ENCODE measurements at regions not wholly inside any gene's neighbourhood (a gene's known extent, or its start where the extent isn't known, plus 50 kb on each side); places are given as distances from the start of the nearest gene placed in this dataset.
"Not testable (repeated sequence)": the region's sequence is repeated elsewhere in the genome, so short reads cannot be mapped to it uniquely, and the experiment has no call there.

GRCh38 chr4:114043116-114043515 lies 63.7 kb upstream of the ARSJ start:
- Histone ChIP-seq H3K27ac (ENCODE audit: low read length) (no peak overlapping the region), H3K4me1 (ENCODE audit: control insufficient read depth, insufficient read depth, low read length) (peaks cover 3% of the 10 kb centered on the region), H3K9me3 (ENCODE audit: control insufficient read depth, insufficient read depth, low read length) (no peaks in the 10 kb centered on the region), H3K27me3 (ENCODE audit: control insufficient read depth, insufficient read depth, low read length) (no peaks in the 10 kb centered on the region), H3K36me3 (ENCODE audit: control insufficient read depth, insufficient read depth, low read length) (no peaks in the 10 kb centered on the region), H3K4me3 (ENCODE audit: low read length) (no peak overlapping the region)
- ATAC-seq (no peak), DNase-seq (no peak)
- TF ChIP-seq, protein P1, sequence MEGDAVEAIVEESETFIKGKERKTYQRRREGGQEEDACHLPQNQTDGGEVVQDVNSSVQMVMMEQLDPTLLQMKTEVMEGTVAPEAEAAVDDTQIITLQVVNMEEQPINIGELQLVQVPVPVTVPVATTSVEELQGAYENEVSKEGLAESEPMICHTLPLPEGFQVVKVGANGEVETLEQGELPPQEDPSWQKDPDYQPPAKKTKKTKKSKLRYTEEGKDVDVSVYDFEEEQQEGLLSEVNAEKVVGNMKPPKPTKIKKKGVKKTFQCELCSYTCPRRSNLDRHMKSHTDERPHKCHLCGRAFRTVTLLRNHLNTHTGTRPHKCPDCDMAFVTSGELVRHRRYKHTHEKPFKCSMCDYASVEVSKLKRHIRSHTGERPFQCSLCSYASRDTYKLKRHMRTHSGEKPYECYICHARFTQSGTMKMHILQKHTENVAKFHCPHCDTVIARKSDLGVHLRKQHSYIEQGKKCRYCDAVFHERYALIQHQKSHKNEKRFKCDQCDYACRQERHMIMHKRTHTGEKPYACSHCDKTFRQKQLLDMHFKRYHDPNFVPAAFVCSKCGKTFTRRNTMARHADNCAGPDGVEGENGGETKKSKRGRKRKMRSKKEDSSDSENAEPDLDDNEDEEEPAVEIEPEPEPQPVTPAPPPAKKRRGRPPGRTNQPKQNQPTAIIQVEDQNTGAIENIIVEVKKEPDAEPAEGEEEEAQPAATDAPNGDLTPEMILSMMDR (IDR thresholded peaks at IDR 0.05): no peak
- H3K27me3 Mint-ChIP-seq (ENCODE audit: low read depth in 2 of 2): no peaks in the 10 kb centered on the region
- no peak overlapping the region for H3K4me3 Mint-ChIP-seq
- H3K9me3 Mint-ChIP-seq: no peaks in the 10 kb centered on the region
- intact Hi-C loops (cut with micrococcal nuclease): loop anchor here (5.0 kb wide), 1 partner anchor 41 kb away; no protein-coding TSS in a partner anchor
- no peak overlapping the region for H3K27ac Mint-ChIP-seq
- peaks cover 19 to 21% of the 10 kb centered on the region in 2 donors for H3K4me1 Mint-ChIP-seq
- no peaks in the 10 kb centered on the region for H3K36me3 Mint-ChIP-seq

DNA sequence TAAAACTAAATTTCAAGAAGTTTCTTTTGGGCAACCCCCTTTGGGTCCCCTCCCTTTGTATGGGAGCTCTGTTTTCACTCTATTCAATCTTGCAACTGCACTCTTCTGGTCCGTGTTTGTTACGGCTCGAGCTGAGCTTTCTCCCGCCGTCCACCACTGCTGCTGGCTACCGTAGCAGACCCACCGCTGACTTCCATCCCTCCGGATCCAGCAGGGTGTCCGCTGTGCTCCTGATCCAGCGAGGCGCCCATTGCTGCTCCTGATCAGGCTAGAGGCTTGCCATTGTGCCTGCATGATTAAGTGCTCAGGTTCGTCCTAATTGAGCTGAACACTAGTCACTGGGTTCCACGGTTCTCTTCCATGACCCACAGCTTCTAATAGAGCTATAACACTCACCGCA lies 64.9 kb upstream of the ARSJ start:
- H3K27me3 ChIP-seq (ENCODE audit: control insufficient read depth, insufficient read depth, low read length); H3K4me1 ChIP-seq (ENCODE audit: control insufficient read depth, insufficient read depth, low read length); ATAC-seq; H3K27ac Mint-ChIP-seq; H3K27me3 Mint-ChIP-seq (ENCODE audit: low read depth in 2 of 2); H3K36me3 ChIP-seq (ENCODE audit: control insufficient read depth, insufficient read depth, low read length); H3K27ac ChIP-seq (ENCODE audit: low read length); H3K36me3 Mint-ChIP-seq; H3K9me3 ChIP-seq (ENCODE audit: control insufficient read depth, insufficient read depth, low read length); H3K4me3 ChIP-seq (ENCODE audit: low read length); H3K4me3 Mint-ChIP-seq; DNase-seq; H3K9me3 Mint-ChIP-seq: not testable (repeated sequence)
- WGBS (ENCODE audit: insufficient coverage): 93% methylated on average over 14 of the region's 14 CpGs
- intact Hi-C loops (cut with micrococcal nuclease): loop anchor here (5.0 kb wide), 1 partner anchor 42 kb away; no protein-coding TSS in a partner anchor
- peaks cover 18 to 21% of the 10 kb centered on the region in 2 donors for H3K4me1 Mint-ChIP-seq

DNA sequence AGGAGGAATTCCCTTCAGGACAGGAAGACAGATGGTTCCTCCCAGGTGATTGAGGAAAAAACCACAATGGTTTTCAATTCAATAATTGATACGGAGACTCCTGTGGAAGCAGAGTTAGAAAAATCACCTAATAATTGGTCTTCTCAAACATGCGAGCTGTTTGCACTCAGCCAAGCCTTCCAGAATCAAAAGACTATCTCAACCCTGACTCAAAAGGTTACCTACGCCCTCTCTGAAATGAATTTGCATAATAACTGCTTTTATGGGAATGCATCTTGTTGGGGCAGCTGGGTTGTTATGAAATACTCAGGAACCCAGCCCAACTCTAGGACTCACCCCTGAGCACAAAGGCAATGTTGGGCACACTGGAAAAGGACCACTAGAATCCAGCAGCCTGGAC lies 66.9 kb upstream of the ARSJ start:
- no peak overlapping the region for H3K27ac Mint-ChIP-seq
- intact Hi-C loops (cut with micrococcal nuclease): no loop called here
- DNase-seq: no peak
- WGBS (ENCODE audit: insufficient coverage): 77% methylated on average over 3 of the region's 3 CpGs
- Histone ChIP-seq H3K9me3 (ENCODE audit: control insufficient read depth, insufficient read depth, low read length) (no peaks in the 10 kb centered on the region), H3K36me3 (ENCODE audit: control insufficient read depth, insufficient read depth, low read length) (no peaks in the 10 kb centered on the region), H3K27ac (ENCODE audit: low read length) (no peak overlapping the region), H3K27me3 (ENCODE audit: control insufficient read depth, insufficient read depth, low read length) (no peaks in the 10 kb centered on the region), H3K4me1 (ENCODE audit: control insufficient read depth, insufficient read depth, low read length) (no peaks in the 10 kb centered on the region), H3K4me3 (ENCODE audit: low read length) (no peak overlapping the region)
- H3K4me3 Mint-ChIP-seq: no peak overlapping the region
- H3K4me1 Mint-ChIP-seq: peaks cover 0 to 6% of the 10 kb centered on the region in 2 donors
- ATAC-seq: no peak
- no peaks in the 10 kb centered on the region for H3K36me3 Mint-ChIP-seq
- no peaks in the 10 kb centered on the region for H3K9me3 Mint-ChIP-seq
- TF ChIP-seq, protein P1 (IDR thresholded peaks at IDR 0.05): no peak
- no peaks in the 10 kb centered on the region for H3K27me3 Mint-ChIP-seq (ENCODE audit: low read depth in 2 of 2)

DNA sequence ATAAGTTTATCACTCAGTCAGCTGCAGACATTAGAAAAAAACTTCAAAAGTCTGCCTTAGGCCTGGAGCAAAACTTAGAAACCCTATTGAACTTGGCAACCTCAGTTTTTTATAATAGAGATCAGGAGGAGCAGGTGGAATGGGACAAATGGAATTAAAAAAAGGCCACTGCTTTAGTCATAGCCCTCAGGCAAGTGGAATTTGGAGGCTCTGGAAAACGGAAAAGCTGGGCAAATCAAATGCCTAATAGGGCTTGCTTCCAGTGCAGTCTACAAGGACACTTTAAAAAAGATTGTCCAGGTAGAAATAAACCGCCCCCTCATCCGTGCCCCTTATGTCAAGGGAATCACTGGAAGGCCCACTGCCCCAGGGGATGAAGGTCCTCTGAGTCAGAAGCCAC lies 68.7 kb upstream of the ARSJ start:
- H3K27ac Mint-ChIP-seq; intact Hi-C loops (cut with micrococcal nuclease); H3K27me3 Mint-ChIP-seq (ENCODE audit: low read depth in 2 of 2); H3K27me3 ChIP-seq (ENCODE audit: control insufficient read depth, insufficient read depth, low read length); H3K27ac ChIP-seq (ENCODE audit: low read length); H3K9me3 Mint-ChIP-seq; H3K9me3 ChIP-seq (ENCODE audit: control insufficient read depth, insufficient read depth, low read length); DNase-seq; H3K4me3 ChIP-seq (ENCODE audit: low read length); H3K36me3 Mint-ChIP-seq; H3K36me3 ChIP-seq (ENCODE audit: control insufficient read depth, insufficient read depth, low read length); ATAC-seq; H3K4me3 Mint-ChIP-seq; H3K4me1 Mint-ChIP-seq; H3K4me1 ChIP-seq (ENCODE audit: control insufficient read depth, insufficient read depth, low read length): not testable (repeated sequence)
- 95% methylated on average over 2 of the region's 3 CpGs for WGBS (ENCODE audit: insufficient coverage)

DNA sequence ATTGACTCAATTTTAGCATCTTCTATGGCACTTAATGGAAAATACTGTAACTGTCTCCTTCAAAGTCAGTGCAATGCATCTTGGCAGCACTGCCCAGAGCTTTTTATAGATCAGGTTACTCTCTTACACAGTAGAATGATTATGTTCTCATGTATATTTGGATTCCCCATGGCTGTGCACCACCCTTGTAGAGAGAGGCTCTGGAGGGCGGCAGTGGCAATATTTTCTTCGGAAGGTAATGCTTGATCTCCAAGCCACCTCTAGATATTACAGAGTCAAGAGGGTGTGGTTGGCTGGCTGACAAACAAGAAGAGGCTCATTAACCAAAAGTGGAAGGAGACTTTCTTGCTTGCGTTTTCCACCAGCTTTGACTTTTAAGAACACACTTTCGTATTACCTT lies 72.8 kb upstream of the ARSJ start:
- DNase-seq (no peak), ATAC-seq (no peak)
- Histone ChIP-seq H3K27me3 (ENCODE audit: control insufficient read depth, insufficient read depth, low read length) (no peaks in the 10 kb centered on the region), H3K4me1 (ENCODE audit: control insufficient read depth, insufficient read depth, low read length) (no peaks in the 10 kb centered on the region), H3K4me3 (ENCODE audit: low read length) (no peak overlapping the region), H3K27ac (ENCODE audit: low read length) (no peak overlapping the region), H3K36me3 (ENCODE audit: control insufficient read depth, insufficient read depth, low read length) (no peaks in the 10 kb centered on the region), H3K9me3 (ENCODE audit: control insufficient read depth, insufficient read depth, low read length) (no peaks in the 10 kb centered on the region)
- no peaks in the 10 kb centered on the region for H3K4me1 Mint-ChIP-seq
- H3K27me3 Mint-ChIP-seq (ENCODE audit: low read depth in 2 of 2): peaks cover 0 to 3% of the 10 kb centered on the region in 2 donors
- H3K4me3 Mint-ChIP-seq: no peak overlapping the region
- intact Hi-C loops (cut with micrococcal nuclease): no loop called here
- no peaks in the 10 kb centered on the region for H3K9me3 Mint-ChIP-seq
- TF ChIP-seq, protein P1 (IDR thresholded peaks at IDR 0.05): no peak
- WGBS (ENCODE audit: insufficient coverage): 90% methylated on average over 3 of the region's 4 CpGs
- no peak overlapping the region for H3K27ac Mint-ChIP-seq
- H3K36me3 Mint-ChIP-seq: no peaks in the 10 kb centered on the region
